ENCODE measurements at regions not wholly inside any gene's neighbourhood (a gene's known extent, or its start where the extent isn't known, plus 50 kb on each side); places are given as distances from the start of the nearest gene placed in this dataset.

- in situ Hi-C loops (cut with MboI; ENCODE audit: low sequenced_read_pairs in 4 of 4) (no loop called here), intact Hi-C loops (cut with DNase I; ENCODE audit: low total_unique reads) (no loop called here)
- no peak for DNase-seq
- Histone ChIP-seq H3K27ac (no peak overlapping the region), H3K27me3 (no peaks in the 10 kb centered on the region), H3K9me3 (no peaks in the 10 kb centered on the region), H3K4me1 (no peaks in the 10 kb centered on the region), H3K4me3 (no peak overlapping the region), H3K36me3 (no peaks in the 10 kb centered on the region)
- no peak for ATAC-seq
- TF ChIP-seq POLR2A (IDR thresholded peaks at IDR 0.05) (no peak), CTCF (IDR thresholded peaks at IDR 0.05 in 4 of 5, conservative IDR thresholded peaks at IDR 0.05 in 1 of 5) (no peak)
Observed at GRCh38 chr2:14723684-14724083, 91.2 kb downstream of the LRATD1 start.

GRCh38 chr2:14735696-14736095, 103.2 kb downstream of the LRATD1 start:
- ATAC-seq (no peak), DNase-seq (no peak)
- intact Hi-C loops (cut with DNase I; ENCODE audit: low total_unique reads) (no loop called here), in situ Hi-C loops (cut with MboI; ENCODE audit: low sequenced_read_pairs in 4 of 4) (no loop called here)
- H3K36me3 ChIP-seq = no peaks in the 10 kb centered on the region
- H3K27me3 ChIP-seq = no peaks in the 10 kb centered on the region
- H3K4me1 ChIP-seq = no peaks in the 10 kb centered on the region
- no peak for TF ChIP-seq POLR2A (IDR thresholded peaks at IDR 0.05)
- TF ChIP-seq CTCF (IDR thresholded peaks at IDR 0.05 in 4 of 5, conservative IDR thresholded peaks at IDR 0.05 in 1 of 5) = no peak
- H3K4me3 ChIP-seq = no peak overlapping the region
- H3K27ac ChIP-seq = no peak overlapping the region
- no peaks in the 10 kb centered on the region for H3K9me3 ChIP-seq

GRCh38 chr2:14737201-14737600, 104.7 kb downstream of the LRATD1 start:
- ATAC-seq (no peak), DNase-seq (no peak)
- Histone ChIP-seq H3K9me3 (no peaks in the 10 kb centered on the region), H3K27ac (no peak overlapping the region), H3K4me1 (no peaks in the 10 kb centered on the region), H3K36me3 (no peaks in the 10 kb centered on the region), H3K4me3 (no peak overlapping the region), H3K27me3 (no peaks in the 10 kb centered on the region)
- intact Hi-C loops (cut with DNase I; ENCODE audit: low total_unique reads) (no loop called here), in situ Hi-C loops (cut with MboI; ENCODE audit: low sequenced_read_pairs in 4 of 4) (no loop called here)
- TF ChIP-seq POLR2A (IDR thresholded peaks at IDR 0.05) = no peak
- TF ChIP-seq CTCF (IDR thresholded peaks at IDR 0.05 in 4 of 5, conservative IDR thresholded peaks at IDR 0.05 in 1 of 5) = no peak

GRCh38 chr2:14743861-14744260, 111.3 kb downstream of the LRATD1 start:
- no peaks in the 10 kb centered on the region for H3K27me3 ChIP-seq
- H3K27ac ChIP-seq = no peak overlapping the region
- in situ Hi-C loops (cut with MboI; ENCODE audit: low sequenced_read_pairs in 4 of 4) (no loop called here), intact Hi-C loops (cut with DNase I; ENCODE audit: low total_unique reads) (no loop called here)
- no peaks in the 10 kb centered on the region for H3K36me3 ChIP-seq
- H3K4me1 ChIP-seq = no peaks in the 10 kb centered on the region
- no peak overlapping the region for H3K4me3 ChIP-seq
- no peaks in the 10 kb centered on the region for H3K9me3 ChIP-seq
- DNase-seq (no peak), ATAC-seq (no peak)
- no peak for TF ChIP-seq POLR2A (IDR thresholded peaks at IDR 0.05)
- TF ChIP-seq CTCF (IDR thresholded peaks at IDR 0.05 in 4 of 5, conservative IDR thresholded peaks at IDR 0.05 in 1 of 5) = no peak

GRCh38 chr2:14745288-14746076, 113.0 kb downstream of the LRATD1 start:
- Histone ChIP-seq H3K9me3 (no peaks in the 10 kb centered on the region), H3K4me1 (no peaks in the 10 kb centered on the region), H3K4me3 (no peak overlapping the region), H3K27ac (no peak overlapping the region), H3K36me3 (no peaks in the 10 kb centered on the region), H3K27me3 (no peaks in the 10 kb centered on the region)
- intact Hi-C loops (cut with DNase I; ENCODE audit: low total_unique reads) = no loop called here
- in situ Hi-C loops (cut with MboI; ENCODE audit: low sequenced_read_pairs in 4 of 4) = no loop called here
- peak in 1 of 2 donors; percentile 30 for ATAC-seq
- TF ChIP-seq CTCF (IDR thresholded peaks at IDR 0.05 in 4 of 5, conservative IDR thresholded peaks at IDR 0.05 in 1 of 5) (no peak), POLR2A (IDR thresholded peaks at IDR 0.05) (no peak)
- DNase-seq = peak in 1 of 2 donors; percentile 12

Data from gastrocnemius medialis (tissue), 4 donors.